ENCODE measurements at regions not wholly inside any gene's neighbourhood (a gene's known extent, or its start where the extent isn't known, plus 50 kb on each side); places are given as distances from the start of the nearest gene placed in this dataset.

DNA sequence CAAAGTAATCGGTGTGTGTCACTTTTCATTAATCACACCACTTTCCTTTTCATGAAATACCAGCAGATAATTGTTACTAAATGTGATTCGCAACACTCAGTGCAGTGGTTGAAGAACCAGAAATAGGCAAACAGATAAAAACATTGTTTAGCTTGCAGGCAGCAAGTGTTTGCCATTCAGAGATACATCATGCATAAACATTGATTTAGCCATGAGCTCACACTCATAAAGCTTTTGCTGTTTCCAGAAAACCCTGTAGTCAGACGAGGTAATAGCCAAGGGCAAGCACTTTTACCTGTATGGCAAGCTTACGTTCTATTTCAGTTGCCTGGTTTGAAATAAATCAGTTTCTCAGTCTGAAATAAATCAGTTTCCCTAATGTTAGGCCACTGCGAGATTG is 542.0 kb upstream of the TENM3 start:
- no peak for DNase-seq
- H4K20me1 ChIP-seq (ENCODE audit: insufficient read depth, low read length), result no peaks in the 10 kb centered on the region
- H2AFZ ChIP-seq (ENCODE audit: insufficient read depth, low read depth, low read length, poor library complexity, severe bottlenecking), result no peak overlapping the region
- TF ChIP-seq, protein P1, sequence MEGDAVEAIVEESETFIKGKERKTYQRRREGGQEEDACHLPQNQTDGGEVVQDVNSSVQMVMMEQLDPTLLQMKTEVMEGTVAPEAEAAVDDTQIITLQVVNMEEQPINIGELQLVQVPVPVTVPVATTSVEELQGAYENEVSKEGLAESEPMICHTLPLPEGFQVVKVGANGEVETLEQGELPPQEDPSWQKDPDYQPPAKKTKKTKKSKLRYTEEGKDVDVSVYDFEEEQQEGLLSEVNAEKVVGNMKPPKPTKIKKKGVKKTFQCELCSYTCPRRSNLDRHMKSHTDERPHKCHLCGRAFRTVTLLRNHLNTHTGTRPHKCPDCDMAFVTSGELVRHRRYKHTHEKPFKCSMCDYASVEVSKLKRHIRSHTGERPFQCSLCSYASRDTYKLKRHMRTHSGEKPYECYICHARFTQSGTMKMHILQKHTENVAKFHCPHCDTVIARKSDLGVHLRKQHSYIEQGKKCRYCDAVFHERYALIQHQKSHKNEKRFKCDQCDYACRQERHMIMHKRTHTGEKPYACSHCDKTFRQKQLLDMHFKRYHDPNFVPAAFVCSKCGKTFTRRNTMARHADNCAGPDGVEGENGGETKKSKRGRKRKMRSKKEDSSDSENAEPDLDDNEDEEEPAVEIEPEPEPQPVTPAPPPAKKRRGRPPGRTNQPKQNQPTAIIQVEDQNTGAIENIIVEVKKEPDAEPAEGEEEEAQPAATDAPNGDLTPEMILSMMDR (IDR thresholded peaks at IDR 0.05), result no peak
- Mint-ChIP-seq H3K27me3 (ENCODE audit: low read depth in 3 of 3) (peaks cover 0 to 1% (median 0%) of the 10 kb centered on the region in 3 donors), H3K4me1 (no peaks in the 10 kb centered on the region), H3K9me3 (peaks cover 0 to 10% (median 5%) of the 10 kb centered on the region in 7 donors), H3K27ac (no peak overlapping the region), H3K4me3 (no peak overlapping the region), H3K36me3 (no peaks in the 10 kb centered on the region)
- H3K27me3 ChIP-seq (ENCODE audit: control insufficient read depth in 2 of 2, insufficient read depth in 2 of 2, low read length in 2 of 2), result no peaks in the 10 kb centered on the region
- H3K9ac ChIP-seq (ENCODE audit: insufficient read depth, low read length, poor library complexity, severe bottlenecking), result no peak overlapping the region
- 92% methylated on average over 4 of the region's 5 CpGs for WGBS (ENCODE audit: insufficient coverage)
- H3K9me3 ChIP-seq (replicated peaks in 1 of 2; ENCODE audit: control insufficient read depth in 1 of 2, insufficient read depth in 1 of 2, low read length in 2 of 2), result peaks cover 0 to 7% of the 10 kb centered on the region in 2 donors
- H3K4me1 ChIP-seq (ENCODE audit: control insufficient read depth in 1 of 2, insufficient read depth in 2 of 2, low read length in 2 of 2), result no peaks in the 10 kb centered on the region
- no peak overlapping the region for H3K4me3 ChIP-seq (replicated peaks in 1 of 3; ENCODE audit: low read depth in 2 of 3, low read length in 3 of 3)
- H3K79me2 ChIP-seq (ENCODE audit: insufficient read depth, low read length), result no peaks in the 10 kb centered on the region
- H3K27ac ChIP-seq (ENCODE audit: low read depth in 1 of 2, low read length in 2 of 2), result no peak overlapping the region
- no peak overlapping the region for H3K4me2 ChIP-seq (replicated peaks; ENCODE audit: extremely low read depth, low read length, poor library complexity, severe bottlenecking)
- H3K36me3 ChIP-seq (replicated peaks in 1 of 2; ENCODE audit: control insufficient read depth in 1 of 2, insufficient read depth in 2 of 2, low read length in 2 of 2), result no peaks in the 10 kb centered on the region
- intact Hi-C loops (cut with micrococcal nuclease), result no loop called here

DNA sequence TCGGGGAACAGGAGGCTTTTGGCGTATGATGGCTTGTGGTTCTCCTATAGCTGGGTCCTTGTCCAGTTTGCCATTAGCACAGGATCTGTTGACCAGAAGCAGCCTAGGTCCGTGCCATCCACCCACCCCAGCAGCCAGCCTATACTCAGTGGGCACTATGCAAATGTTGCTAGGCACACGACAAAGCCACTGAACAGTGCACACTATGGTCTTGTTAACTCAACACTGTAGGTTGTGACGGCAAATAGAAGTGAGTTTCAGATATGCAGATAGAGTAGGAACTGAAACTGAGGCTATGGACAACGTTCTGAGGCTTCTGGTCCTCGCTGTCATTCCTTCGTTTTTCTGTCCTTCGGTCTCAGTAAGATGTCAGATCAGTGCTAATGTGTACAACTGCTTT is 541.3 kb upstream of the TENM3 start:
- H3K4me3 Mint-ChIP-seq, result no peak overlapping the region
- Histone ChIP-seq H4K20me1 (ENCODE audit: insufficient read depth, low read length) (no peaks in the 10 kb centered on the region), H3K27ac (ENCODE audit: low read depth in 1 of 2, low read length in 2 of 2) (no peak overlapping the region), H3K9me3 (replicated peaks in 1 of 2; ENCODE audit: control insufficient read depth in 1 of 2, insufficient read depth in 1 of 2, low read length in 2 of 2) (peaks cover 0 to 11% of the 10 kb centered on the region in 2 donors), H3K79me2 (ENCODE audit: insufficient read depth, low read length) (no peaks in the 10 kb centered on the region), H3K9ac (ENCODE audit: insufficient read depth, low read length, poor library complexity, severe bottlenecking) (no peak overlapping the region), H3K4me2 (replicated peaks; ENCODE audit: extremely low read depth, low read length, poor library complexity, severe bottlenecking) (no peak overlapping the region), H2AFZ (ENCODE audit: insufficient read depth, low read depth, low read length, poor library complexity, severe bottlenecking) (no peak overlapping the region), H3K4me1 (ENCODE audit: control insufficient read depth in 1 of 2, insufficient read depth in 2 of 2, low read length in 2 of 2) (no peaks in the 10 kb centered on the region), H3K36me3 (replicated peaks in 1 of 2; ENCODE audit: control insufficient read depth in 1 of 2, insufficient read depth in 2 of 2, low read length in 2 of 2) (no peaks in the 10 kb centered on the region), H3K27me3 (ENCODE audit: control insufficient read depth in 2 of 2, insufficient read depth in 2 of 2, low read length in 2 of 2) (no peaks in the 10 kb centered on the region), H3K4me3 (replicated peaks in 1 of 3; ENCODE audit: low read depth in 2 of 3, low read length in 3 of 3) (no peak overlapping the region)
- WGBS (ENCODE audit: insufficient coverage), result 87% methylated on average over 9 of the region's 9 CpGs
- H3K27ac Mint-ChIP-seq, result no peak overlapping the region
- intact Hi-C loops (cut with micrococcal nuclease), result no loop called here
- H3K9me3 Mint-ChIP-seq, result peaks cover 0 to 6% (median 5%) of the 10 kb centered on the region in 7 donors
- H3K27me3 Mint-ChIP-seq (ENCODE audit: low read depth in 3 of 3), result peaks cover 0 to 1% (median 0%) of the 10 kb centered on the region in 3 donors
- no peaks in the 10 kb centered on the region for H3K4me1 Mint-ChIP-seq
- TF ChIP-seq, protein P1 (IDR thresholded peaks at IDR 0.05), result no peak
- no peak for DNase-seq
- no peaks in the 10 kb centered on the region for H3K36me3 Mint-ChIP-seq

Measured in CD14-positive monocyte (primary cell).